DMS 273 treated with DMSO at 0.1 percent for 48 hours (cell line): ENCODE measurements at regions not wholly inside any gene's neighbourhood (a gene's known extent, or its start where the extent isn't known, plus 50 kb on each side); places are given as distances from the start of the nearest gene placed in this dataset.
"Not testable (repeated sequence)": the region's sequence is repeated elsewhere in the genome, so short reads cannot be mapped to it uniquely, and the experiment has no call there.

ENCODE experiments used
- DNase-seq: peaks from one replicate; lab custom pipeline; 2025; lab: John Stamatoyannopoulos, UW

- not testable (repeated sequence) for DNase-seq
These were observed 80.7 kb downstream of the SPTSSA start for GRCh38 chr14:34381304-34381703.

GRCh38 chr14:34380471-34380845 lies 81.6 kb downstream of the SPTSSA start:
- no peak for DNase-seq

- no peak for DNase-seq
These were observed 82.1 kb downstream of the SPTSSA start for GRCh38 chr14:34379816-34380470.

- no peak for DNase-seq
These were observed 85.3 kb downstream of the SPTSSA start for GRCh38 chr14:34376649-34377267.

GRCh38 chr14:34374998-34375740 lies 86.9 kb downstream of the SPTSSA start:
- DNase-seq: no peak

GRCh38 chr14:34373191-34373590 lies 88.8 kb downstream of the SPTSSA start:
- no peak for DNase-seq

GRCh38 chr14:34372786-34373185 lies 89.3 kb downstream of the SPTSSA start:
- no peak for DNase-seq

GRCh38 chr14:34369648-34370030 lies 92.4 kb downstream of the SPTSSA start:
- DNase-seq: no peak

GRCh38 chr14:34368971-34369647 lies 92.9 kb downstream of the SPTSSA start:
- no peak for DNase-seq

- no peak for DNase-seq
These were observed 93.7 kb downstream of the SPTSSA start for GRCh38 chr14:34368115-34368970.

- DNase-seq: no peak
These were observed 96.6 kb downstream of the SPTSSA start for GRCh38 chr14:34365309-34365915.

- no peak for DNase-seq
These were observed 97.8 kb downstream of the SPTSSA start for GRCh38 chr14:34364201-34364600.

GRCh38 chr14:34363733-34364134 lies 98.3 kb downstream of the SPTSSA start:
- no peak for DNase-seq

GRCh38 chr14:34362641-34363251 lies 99.3 kb downstream of the SPTSSA start:
- DNase-seq: no peak

- no peak for DNase-seq
These were observed 100.5 kb downstream of the SPTSSA start for GRCh38 chr14:34361504-34362011.

GRCh38 chr14:34359420-34360117 lies 102.5 kb downstream of the SPTSSA start:
- no peak for DNase-seq

- DNase-seq: peak; percentile 79
These were observed 105.8 kb downstream of the SPTSSA start for GRCh38 chr14:34356264-34356654.

GRCh38 chr14:34355584-34356263 lies 106.3 kb downstream of the SPTSSA start:
- peak; percentile 87 for DNase-seq

GRCh38 chr14:34354556-34354955 lies 107.5 kb downstream of the SPTSSA start:
- no peak for DNase-seq
